ENCODE measurements at regions not wholly inside any gene's neighbourhood (a gene's known extent, or its start where the extent isn't known, plus 50 kb on each side); places are given as distances from the start of the nearest gene placed in this dataset.

DNA sequence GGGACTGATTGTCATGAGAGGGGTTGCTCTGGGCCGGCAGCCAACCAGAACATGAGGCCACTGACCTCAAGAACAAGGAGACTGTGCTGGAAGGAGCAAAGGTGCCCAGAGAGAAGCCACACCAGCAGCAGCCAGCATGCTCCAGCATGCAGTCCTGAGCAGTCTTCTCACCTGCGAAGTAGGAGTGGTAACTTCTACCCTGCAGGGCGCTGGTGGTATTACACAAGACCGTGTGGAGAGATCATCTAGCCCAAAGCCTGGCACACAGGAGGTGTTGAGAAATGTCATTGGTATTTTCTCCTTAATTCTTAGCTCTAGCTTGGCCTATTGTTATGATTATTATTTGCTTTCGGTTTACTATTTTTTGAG lies 132.7 kb downstream of the TSN start:
- Histone ChIP-seq H3K4me1 (ENCODE audit: control insufficient read depth, insufficient read depth, low read length) (no peaks in the 10 kb centered on the region), H3K36me3 (ENCODE audit: control insufficient read depth in 2 of 2, insufficient read depth in 1 of 2, low read length in 2 of 2) (no peaks in the 10 kb centered on the region), H3K4me3 (ENCODE audit: low read depth, low read length) (no peak overlapping the region), H3K27ac (ENCODE audit: extremely low read depth, low read depth, low read length) (no peak overlapping the region), H3K9me3 (ENCODE audit: control insufficient read depth, insufficient read depth, low read depth, low read length) (no peaks in the 10 kb centered on the region)
- CTCF ChIA-PET, result interaction anchor here (1.3 to 1.5 kb wide), 2 partner anchors 10 to 19 kb away, joined by 3 to 4 read pairs; no protein-coding TSS in a partner anchor
- TF ChIP-seq ZNF585B (tag by site-specific recombination; IDR thresholded peaks at IDR 0.05), result no peak
- TF ChIP-seq, protein P1, sequence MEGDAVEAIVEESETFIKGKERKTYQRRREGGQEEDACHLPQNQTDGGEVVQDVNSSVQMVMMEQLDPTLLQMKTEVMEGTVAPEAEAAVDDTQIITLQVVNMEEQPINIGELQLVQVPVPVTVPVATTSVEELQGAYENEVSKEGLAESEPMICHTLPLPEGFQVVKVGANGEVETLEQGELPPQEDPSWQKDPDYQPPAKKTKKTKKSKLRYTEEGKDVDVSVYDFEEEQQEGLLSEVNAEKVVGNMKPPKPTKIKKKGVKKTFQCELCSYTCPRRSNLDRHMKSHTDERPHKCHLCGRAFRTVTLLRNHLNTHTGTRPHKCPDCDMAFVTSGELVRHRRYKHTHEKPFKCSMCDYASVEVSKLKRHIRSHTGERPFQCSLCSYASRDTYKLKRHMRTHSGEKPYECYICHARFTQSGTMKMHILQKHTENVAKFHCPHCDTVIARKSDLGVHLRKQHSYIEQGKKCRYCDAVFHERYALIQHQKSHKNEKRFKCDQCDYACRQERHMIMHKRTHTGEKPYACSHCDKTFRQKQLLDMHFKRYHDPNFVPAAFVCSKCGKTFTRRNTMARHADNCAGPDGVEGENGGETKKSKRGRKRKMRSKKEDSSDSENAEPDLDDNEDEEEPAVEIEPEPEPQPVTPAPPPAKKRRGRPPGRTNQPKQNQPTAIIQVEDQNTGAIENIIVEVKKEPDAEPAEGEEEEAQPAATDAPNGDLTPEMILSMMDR (tag by site-specific recombination; IDR thresholded peaks at IDR 0.05), result peak; percentile 10; the same call in 1 of the 2 replicates
- no peak for TF ChIP-seq YY2 (tag by site-specific recombination; IDR thresholded peaks at IDR 0.05)
- no peak for TF ChIP-seq SCRT2 (tag by site-specific recombination; IDR thresholded peaks at IDR 0.05)
- TF ChIP-seq, protein P2, sequence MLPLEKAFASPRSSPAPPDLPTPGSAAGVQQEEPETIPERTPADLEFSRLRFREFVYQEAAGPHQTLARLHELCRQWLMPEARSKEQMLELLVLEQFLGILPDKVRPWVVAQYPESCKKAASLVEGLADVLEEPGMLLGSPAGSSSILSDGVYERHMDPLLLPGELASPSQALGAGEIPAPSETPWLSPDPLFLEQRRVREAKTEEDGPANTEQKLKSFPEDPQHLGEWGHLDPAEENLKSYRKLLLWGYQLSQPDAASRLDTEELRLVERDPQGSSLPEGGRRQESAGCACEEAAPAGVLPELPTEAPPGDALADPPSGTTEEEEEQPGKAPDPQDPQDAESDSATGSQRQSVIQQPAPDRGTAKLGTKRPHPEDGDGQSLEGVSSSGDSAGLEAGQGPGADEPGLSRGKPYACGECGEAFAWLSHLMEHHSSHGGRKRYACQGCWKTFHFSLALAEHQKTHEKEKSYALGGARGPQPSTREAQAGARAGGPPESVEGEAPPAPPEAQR (tag by site-specific recombination; IDR thresholded peaks at IDR 0.05), result no peak
- no peak for TF ChIP-seq HOXD13 (CRISPR knock-in tag; IDR thresholded peaks at IDR 0.05; ENCODE audit: borderline replicate concordance)
- TF ChIP-seq GLIS1 (tag by site-specific recombination; IDR thresholded peaks at IDR 0.05), result no peak
- no peak for TF ChIP-seq ZNF624 (tag by site-specific recombination; IDR thresholded peaks at IDR 0.05)
- POLR2A ChIA-PET, result no interaction called here

- Histone ChIP-seq H3K9me3 (ENCODE audit: control insufficient read depth, insufficient read depth, low read depth, low read length) (no peaks in the 10 kb centered on the region), H3K4me1 (ENCODE audit: control insufficient read depth, insufficient read depth, low read length) (no peaks in the 10 kb centered on the region), H3K4me3 (ENCODE audit: low read depth, low read length) (no peak overlapping the region), H3K36me3 (ENCODE audit: control insufficient read depth in 2 of 2, insufficient read depth in 1 of 2, low read length in 2 of 2) (no peaks in the 10 kb centered on the region), H3K27ac (ENCODE audit: extremely low read depth, low read depth, low read length) (no peak overlapping the region)
- TF ChIP-seq ZNF843 (tag by site-specific recombination; IDR thresholded peaks at IDR 0.05) (no peak), ZNF785 (tag by site-specific recombination; IDR thresholded peaks at IDR 0.05) (no peak), ZNF214 (tag by site-specific recombination; IDR thresholded peaks at IDR 0.05; ENCODE audit: borderline replicate concordance) (no peak), ZNF366 (tag by site-specific recombination; conservative IDR thresholded peaks at IDR 0.05) (no peak)
- CTCF ChIA-PET, result interaction anchor here (0.5 to 1.1 kb wide), 4 partner anchors 10 to 674 kb away, joined by 3 to 5 read pairs (median 3); no protein-coding TSS in a partner anchor
- POLR2A ChIA-PET, result no interaction called here
These were observed 134.6 kb downstream of the TSN start for GRCh38 chr2:121890041-121890440.

- no peak overlapping the region for H3K4me3 ChIP-seq (ENCODE audit: low read depth, low read length)
- TF ChIP-seq ZNF629 (tag by site-specific recombination; IDR thresholded peaks at IDR 0.05) (no peak), ZNF624 (tag by site-specific recombination; IDR thresholded peaks at IDR 0.05) (no peak), ZNF202 (tag by site-specific recombination; IDR thresholded peaks at IDR 0.05; ENCODE audit: borderline replicate concordance) (no peak), ZNF132 (tag by site-specific recombination; IDR thresholded peaks at IDR 0.05; ENCODE audit: borderline replicate concordance) (no peak), PRDM6 (tag by site-specific recombination; IDR thresholded peaks at IDR 0.05) (no peak), ZNF16 (tag by site-specific recombination; IDR thresholded peaks at IDR 0.05; ENCODE audit: low read depth) (no peak), YY1 (tag by site-specific recombination; IDR thresholded peaks at IDR 0.05) (no peak), SCRT1 (tag by site-specific recombination; IDR thresholded peaks at IDR 0.05; ENCODE audit: borderline replicate concordance) (no peak)
- TF ChIP-seq, protein P3, sequence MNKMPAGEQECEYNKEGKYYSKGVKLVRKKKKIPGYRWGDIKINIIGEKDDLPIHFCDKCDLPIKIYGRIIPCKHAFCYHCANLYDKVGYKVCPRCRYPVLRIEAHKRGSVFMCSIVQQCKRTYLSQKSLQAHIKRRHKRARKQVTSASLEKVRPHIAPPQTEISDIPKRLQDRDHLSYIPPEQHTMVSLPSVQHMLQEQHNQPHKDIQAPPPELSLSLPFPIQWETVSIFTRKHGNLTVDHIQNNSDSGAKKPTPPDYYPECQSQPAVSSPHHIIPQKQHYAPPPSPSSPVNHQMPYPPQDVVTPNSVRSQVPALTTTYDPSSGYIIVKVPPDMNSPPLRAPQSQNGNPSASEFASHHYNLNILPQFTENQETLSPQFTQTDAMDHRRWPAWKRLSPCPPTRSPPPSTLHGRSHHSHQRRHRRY (tag by site-specific recombination; IDR thresholded peaks at IDR 0.05), result no peak
- TF ChIP-seq, protein P4, sequence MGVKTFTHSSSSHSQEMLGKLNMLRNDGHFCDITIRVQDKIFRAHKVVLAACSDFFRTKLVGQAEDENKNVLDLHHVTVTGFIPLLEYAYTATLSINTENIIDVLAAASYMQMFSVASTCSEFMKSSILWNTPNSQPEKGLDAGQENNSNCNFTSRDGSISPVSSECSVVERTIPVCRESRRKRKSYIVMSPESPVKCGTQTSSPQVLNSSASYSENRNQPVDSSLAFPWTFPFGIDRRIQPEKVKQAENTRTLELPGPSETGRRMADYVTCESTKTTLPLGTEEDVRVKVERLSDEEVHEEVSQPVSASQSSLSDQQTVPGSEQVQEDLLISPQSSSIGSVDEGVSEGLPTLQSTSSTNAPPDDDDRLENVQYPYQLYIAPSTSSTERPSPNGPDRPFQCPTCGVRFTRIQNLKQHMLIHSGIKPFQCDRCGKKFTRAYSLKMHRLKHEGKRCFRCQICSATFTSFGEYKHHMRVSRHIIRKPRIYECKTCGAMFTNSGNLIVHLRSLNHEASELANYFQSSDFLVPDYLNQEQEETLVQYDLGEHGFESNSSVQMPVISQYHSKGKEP (tag by site-specific recombination; IDR thresholded peaks at IDR 0.05), result no peak
- no peaks in the 10 kb centered on the region for H3K4me1 ChIP-seq (ENCODE audit: control insufficient read depth, insufficient read depth, low read length)
- CTCF ChIA-PET, result interaction anchor here (0.6 to 2.5 kb wide), 3 partner anchors 9 to 469 kb away, joined by 3 to 11 read pairs (median 3); no protein-coding TSS in a partner anchor
- no peak overlapping the region for H3K27ac ChIP-seq (ENCODE audit: extremely low read depth, low read depth, low read length)
- POLR2A ChIA-PET, result no interaction called here
- no peaks in the 10 kb centered on the region for H3K36me3 ChIP-seq (ENCODE audit: control insufficient read depth in 2 of 2, insufficient read depth in 1 of 2, low read length in 2 of 2)
- H3K9me3 ChIP-seq (ENCODE audit: control insufficient read depth, insufficient read depth, low read depth, low read length), result no peaks in the 10 kb centered on the region
These were observed 140.5 kb downstream of the TSN start for GRCh38 chr2:121895723-121896571.
